Gastrocnemius medialis (tissue), 4 donors: ENCODE measurements at regions not wholly inside any gene's neighbourhood (a gene's known extent, or its start where the extent isn't known, plus 50 kb on each side); places are given as distances from the start of the nearest gene placed in this dataset.

ENCODE experiments used
- CTCF ChIP-seq, 5 experiments: fragments of 450-650 bp in 3 of 5; fragments of 200-600 bp in 2 of 5; sonication (generic) in 2 of 5; IDR thresholded peaks in 4 of 5; conservative IDR thresholded peaks in 1 of 5; 1 replicate in 4 of 5; 2 replicates in 1 of 5; pipeline ENCODE4 v1.5.1; 2016 to 2019; ENCODE audit warnings: antibody characterized with exemption in 5 of 5, mild to moderate bottlenecking in 3 of 5, moderate library complexity in 3 of 5
- POLR2A ChIP-seq, 2 donors: fragments of 450-650 bp; IDR thresholded peaks; one replicate each; pipeline ENCODE4 v1.6.1; 2017; ENCODE audit warnings: antibody characterized with exemption in 2 of 2, mild to moderate bottlenecking in 2 of 2, moderate library complexity in 2 of 2

GRCh38 chr10:110397856-110398255 is 93.1 kb upstream of the SMNDC1 start:
- TF ChIP-seq CTCF (IDR thresholded peaks at IDR 0.05 in 4 of 5, conservative IDR thresholded peaks at IDR 0.05 in 1 of 5) (no peak), POLR2A (IDR thresholded peaks at IDR 0.05) (no peak)
